Adrenal gland (tissue), 9 donors: ENCODE measurements at regions not wholly inside any gene's neighbourhood (a gene's known extent, or its start where the extent isn't known, plus 50 kb on each side); places are given as distances from the start of the nearest gene placed in this dataset.

Experiments
- DNase-seq, 7 donors: peaks; one replicate each; pipeline ENCODE4 v3.0.0-alpha.2; 2019 to 2020
- H3K27ac ChIP-seq, 5 donors: fragments of 200-600 bp; sonication (generic) in 4 of 5; 1 replicate in 3 of 5; 2 replicates in 2 of 5; pipeline versions ENCODE4 v1.5.1 to v1.8.0; 2016 to 2020; ENCODE audit warnings: mild to moderate bottlenecking in 1 of 5
- H3K27me3 ChIP-seq: fragments of 200-600 bp; 2 replicates; pipeline ENCODE4 v1.8.0; 2021
- H3K36me3 ChIP-seq, 2 donors: fragments of 200-600 bp; replicated peaks in 1 of 2; 1 replicate in 1 of 2; 2 replicates in 1 of 2; pipeline versions ENCODE4 v1.5.1 to v1.8.0; 2018 to 2022
- H3K4me1 ChIP-seq, 2 donors: fragments of 200-600 bp; replicated peaks in 1 of 2; 1 replicate in 1 of 2; 2 replicates in 1 of 2; pipeline versions ENCODE4 v1.5.1 to v1.8.0; 2018 to 2021
- H3K4me3 ChIP-seq, 4 donors: fragments of 200-600 bp; sonication (generic) in 3 of 4; one replicate each; pipeline ENCODE4 v1.5.1; 2016 to 2018
- H3K9me3 ChIP-seq, 3 donors: fragments of 200-600 bp; sonication (generic) in 1 of 3; replicated peaks in 1 of 3; 1 replicate in 2 of 3; 2 replicates in 1 of 3; pipeline versions ENCODE4 v1.5.1 to v1.8.0; 2016 to 2021
- CTCF ChIP-seq, 6 experiments: fragments of 450-650 bp in 4 of 6; fragments of 200-600 bp in 2 of 6; sonication (generic) in 1 of 6; IDR thresholded peaks; 1 replicate in 5 of 6; 2 replicates in 1 of 6; pipeline versions ENCODE4 v1.5.1 to v1.8.0; 2016 to 2021; ENCODE audit warnings: antibody characterized with exemption in 6 of 6, mild to moderate bottlenecking in 2 of 6, moderate library complexity in 1 of 6
- POLR2A ChIP-seq, 2 donors: fragments of 450-650 bp; IDR thresholded peaks; one replicate each; pipeline ENCODE4 v1.6.1; 2017; ENCODE audit warnings: antibody characterized with exemption in 2 of 2, mild to moderate bottlenecking in 2 of 2, moderate library complexity in 1 of 2
- WGBS, 4 donors: extraction: QIAGEN DNeasy Blood & Tissue Kit in 2 of 4; methylation state at CpG; one replicate each; pipeline versions ENCODE4 v1.1.5 to v1.1.7; 2013 to 2017; 5-methylcytosine and 5-hydroxymethylcytosine counted together
- intact Hi-C, 2 donors: fragments of 100-400 bp; cut with DNase I; formaldehyde crosslinking; loops; one replicate each; pipeline versions ENCODE4 v1.14.1 to v1.15.0; 2022 to 2023
- donor health status: healthy with polysubstance abuse.
- donor health status: Bipolar disorder and iron deficiency.
- donor health status: DM: yes; HTN: yes; CAD: no.
- donor health status: DM: no; HTN: no; CAD: no.
- donor health status: DM: no; HTN: no; CAD: no.

DNA sequence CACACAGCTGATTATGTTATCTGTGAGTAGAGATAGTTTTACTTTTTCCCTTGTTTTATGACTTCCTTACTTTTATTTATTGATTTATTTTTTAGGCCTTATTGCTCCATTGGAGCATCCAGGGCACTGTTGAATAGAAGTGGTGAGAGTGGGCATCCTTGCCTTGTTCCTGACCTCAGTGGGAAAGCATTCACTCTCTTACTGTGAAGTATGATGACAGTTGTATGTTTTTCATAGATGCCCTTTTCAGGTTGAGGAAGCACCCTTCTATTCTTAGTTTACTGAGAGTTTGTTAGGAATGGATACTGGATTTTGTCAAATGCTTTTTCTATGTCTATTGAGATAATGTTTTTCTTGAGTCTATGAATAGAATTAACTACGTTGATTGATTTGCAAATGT lies 88.6 kb downstream of the XRCC2 start:
- DNase-seq = no peak
- Histone ChIP-seq H3K27me3 (no peaks in the 10 kb centered on the region), H3K9me3 (no peaks in the 10 kb centered on the region), H3K27ac (no peak overlapping the region), H3K4me3 (no peak overlapping the region), H3K4me1 (no peaks in the 10 kb centered on the region), H3K36me3 (no peaks in the 10 kb centered on the region)
- TF ChIP-seq POLR2A (IDR thresholded peaks at IDR 0.05) (no peak), CTCF (IDR thresholded peaks at IDR 0.05) (no peak)
- intact Hi-C loops = no loop called here
- 53 to 85% (median 77%) methylated on average over 1 of the region's 1 CpG for WGBS, 4 donors

DNA sequence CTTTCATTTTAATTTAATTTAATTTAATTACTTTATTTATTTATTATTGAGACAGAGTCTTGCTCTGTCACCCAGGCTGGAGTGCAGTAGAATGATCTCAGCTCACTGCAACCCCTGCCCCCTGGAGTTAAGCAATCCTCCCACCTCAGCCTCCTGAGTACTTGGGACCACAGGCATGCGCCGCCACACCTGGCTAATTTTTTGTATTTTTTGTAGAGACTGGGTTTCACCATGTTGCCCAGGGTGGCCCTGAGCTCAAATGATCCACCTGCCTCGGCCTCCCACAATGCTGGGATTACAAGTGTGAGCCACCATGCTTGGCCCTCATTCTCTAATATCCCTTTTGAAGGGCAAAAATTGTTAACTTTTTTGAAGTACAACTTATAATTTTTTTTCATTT lies 92.9 kb downstream of the XRCC2 start:
- TF ChIP-seq CTCF (IDR thresholded peaks at IDR 0.05) = no peak
- 78 to 91% (median 84%) methylated on average over 3 of the region's 3 CpGs for WGBS, 4 donors
- Histone ChIP-seq H3K27me3 (no peaks in the 10 kb centered on the region), H3K9me3 (no peaks in the 10 kb centered on the region), H3K27ac (no peak overlapping the region), H3K4me1 (no peaks in the 10 kb centered on the region), H3K4me3 (no peak overlapping the region), H3K36me3 (no peaks in the 10 kb centered on the region)
- intact Hi-C loops = no loop called here
- no peak for DNase-seq

- no peaks in the 10 kb centered on the region for H3K36me3 ChIP-seq
- no peak for TF ChIP-seq POLR2A (IDR thresholded peaks at IDR 0.05)
- no peak for TF ChIP-seq CTCF (IDR thresholded peaks at IDR 0.05)
- no peaks in the 10 kb centered on the region for H3K4me1 ChIP-seq
- intact Hi-C loops = no loop called here
- no peak overlapping the region for H3K4me3 ChIP-seq
- H3K27ac ChIP-seq = no peak overlapping the region
- no peaks in the 10 kb centered on the region for H3K27me3 ChIP-seq
- no peak for DNase-seq
- no peaks in the 10 kb centered on the region for H3K9me3 ChIP-seq
- WGBS, 4 donors = 62 to 80% (median 67%) methylated on average over 7 to 10 of the region's 10 CpGs
Measured at GRCh38 chr7:152579070-152579469, 96.9 kb downstream of the XRCC2 start.

DNA sequence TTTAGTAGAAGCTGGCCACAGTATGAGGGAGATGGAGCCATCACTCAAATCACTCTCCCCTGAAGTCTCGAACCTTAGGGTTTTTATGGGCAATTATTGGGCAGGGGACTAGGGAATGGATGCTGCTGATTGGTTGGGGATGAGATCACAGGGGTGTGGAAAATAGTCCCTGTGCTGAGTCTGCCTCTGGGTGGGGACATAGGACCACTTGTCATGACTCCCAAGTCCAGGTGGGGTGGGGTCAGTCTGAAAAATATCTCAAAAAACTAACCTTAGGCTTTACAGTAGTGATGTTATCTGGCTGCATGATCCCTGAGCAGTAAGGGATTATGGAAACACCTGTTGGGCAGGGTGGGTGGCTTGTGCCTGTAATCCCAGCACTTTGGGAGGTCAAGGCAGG lies 98.6 kb downstream of the XRCC2 start:
- intact Hi-C loops = no loop called here
- 53 to 87% (median 75%) methylated on average over 1 of the region's 1 CpG for WGBS, 4 donors
- no peak for DNase-seq
- Histone ChIP-seq H3K4me3 (no peak overlapping the region), H3K27me3 (no peaks in the 10 kb centered on the region), H3K4me1 (no peaks in the 10 kb centered on the region), H3K9me3 (no peaks in the 10 kb centered on the region), H3K27ac (no peak overlapping the region), H3K36me3 (no peaks in the 10 kb centered on the region)
- no peak for TF ChIP-seq POLR2A (IDR thresholded peaks at IDR 0.05)
- TF ChIP-seq CTCF (IDR thresholded peaks at IDR 0.05) = no peak
